ENCODE measurements at regions not wholly inside any gene's neighbourhood (a gene's known extent, or its start where the extent isn't known, plus 50 kb on each side); places are given as distances from the start of the nearest gene placed in this dataset.

DNA sequence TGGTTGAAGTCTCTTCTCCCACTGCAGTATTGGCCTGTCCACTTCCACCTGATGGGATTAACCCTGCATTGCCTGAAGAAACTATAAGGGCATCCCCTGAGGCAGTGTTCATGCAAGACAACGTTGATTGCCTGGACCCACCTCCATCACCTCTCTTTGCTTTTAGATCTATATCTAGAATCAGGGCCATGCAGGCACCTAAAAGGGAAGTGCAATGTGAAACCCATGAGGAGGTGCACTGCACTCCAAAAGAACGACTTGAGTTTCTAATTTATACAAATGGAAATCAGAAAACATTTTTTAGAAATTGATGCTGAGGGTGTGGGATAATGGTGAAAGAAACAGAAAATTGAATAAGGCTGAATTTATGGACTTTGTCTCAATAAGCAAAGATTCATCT lies 694.4 kb downstream of the TRAM1L1 start:
- TF ChIP-seq RAD21 (IDR thresholded peaks at IDR 0.05; ENCODE audit: low read length) = no peak
- TF ChIP-seq, protein P1, sequence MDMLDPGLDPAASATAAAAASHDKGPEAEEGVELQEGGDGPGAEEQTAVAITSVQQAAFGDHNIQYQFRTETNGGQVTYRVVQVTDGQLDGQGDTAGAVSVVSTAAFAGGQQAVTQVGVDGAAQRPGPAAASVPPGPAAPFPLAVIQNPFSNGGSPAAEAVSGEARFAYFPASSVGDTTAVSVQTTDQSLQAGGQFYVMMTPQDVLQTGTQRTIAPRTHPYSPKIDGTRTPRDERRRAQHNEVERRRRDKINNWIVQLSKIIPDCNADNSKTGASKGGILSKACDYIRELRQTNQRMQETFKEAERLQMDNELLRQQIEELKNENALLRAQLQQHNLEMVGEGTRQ (IDR thresholded peaks at IDR 0.05; ENCODE audit: low read depth, low read length) = no peak
- TF ChIP-seq, protein P2, sequence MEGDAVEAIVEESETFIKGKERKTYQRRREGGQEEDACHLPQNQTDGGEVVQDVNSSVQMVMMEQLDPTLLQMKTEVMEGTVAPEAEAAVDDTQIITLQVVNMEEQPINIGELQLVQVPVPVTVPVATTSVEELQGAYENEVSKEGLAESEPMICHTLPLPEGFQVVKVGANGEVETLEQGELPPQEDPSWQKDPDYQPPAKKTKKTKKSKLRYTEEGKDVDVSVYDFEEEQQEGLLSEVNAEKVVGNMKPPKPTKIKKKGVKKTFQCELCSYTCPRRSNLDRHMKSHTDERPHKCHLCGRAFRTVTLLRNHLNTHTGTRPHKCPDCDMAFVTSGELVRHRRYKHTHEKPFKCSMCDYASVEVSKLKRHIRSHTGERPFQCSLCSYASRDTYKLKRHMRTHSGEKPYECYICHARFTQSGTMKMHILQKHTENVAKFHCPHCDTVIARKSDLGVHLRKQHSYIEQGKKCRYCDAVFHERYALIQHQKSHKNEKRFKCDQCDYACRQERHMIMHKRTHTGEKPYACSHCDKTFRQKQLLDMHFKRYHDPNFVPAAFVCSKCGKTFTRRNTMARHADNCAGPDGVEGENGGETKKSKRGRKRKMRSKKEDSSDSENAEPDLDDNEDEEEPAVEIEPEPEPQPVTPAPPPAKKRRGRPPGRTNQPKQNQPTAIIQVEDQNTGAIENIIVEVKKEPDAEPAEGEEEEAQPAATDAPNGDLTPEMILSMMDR (conservative IDR thresholded peaks at IDR 0.05; ENCODE audit: low read depth, low read length) = no peak
- TF ChIP-seq RFX5 (IDR thresholded peaks at IDR 0.05; ENCODE audit: low read depth, low read length) = no peak
- no peak for TF ChIP-seq BHLHE40 (IDR thresholded peaks at IDR 0.05; ENCODE audit: low read depth, low read length)
- TF ChIP-seq MAFK (IDR thresholded peaks at IDR 0.05; ENCODE audit: low read depth, low read length) = no peak
- TF ChIP-seq CEBPB (IDR thresholded peaks at IDR 0.05; ENCODE audit: low read depth, low read length) = no peak
- no peak for TF ChIP-seq MAZ (IDR thresholded peaks at IDR 0.05; ENCODE audit: borderline replicate concordance, low read depth, low read length)
- TF ChIP-seq POLR2A (IDR thresholded peaks at IDR 0.05; ENCODE audit: low read depth, low read length) = no peak
- TF ChIP-seq MXI1 (IDR thresholded peaks at IDR 0.05; ENCODE audit: borderline replicate concordance, low read depth, low read length) = no peak
- no peak for TF ChIP-seq RCOR1 (IDR thresholded peaks at IDR 0.05; ENCODE audit: insufficient replicate concordance, low read length)
- TF ChIP-seq CHD1 (IDR thresholded peaks at IDR 0.05; ENCODE audit: low read depth, low read length) = no peak

Measured in IMR-90 (cell line).